ENCODE measurements at regions not wholly inside any gene's neighbourhood (a gene's known extent, or its start where the extent isn't known, plus 50 kb on each side); places are given as distances from the start of the nearest gene placed in this dataset.
"Not testable (repeated sequence)": the region's sequence is repeated elsewhere in the genome, so short reads cannot be mapped to it uniquely, and the experiment has no call there.

DNA sequence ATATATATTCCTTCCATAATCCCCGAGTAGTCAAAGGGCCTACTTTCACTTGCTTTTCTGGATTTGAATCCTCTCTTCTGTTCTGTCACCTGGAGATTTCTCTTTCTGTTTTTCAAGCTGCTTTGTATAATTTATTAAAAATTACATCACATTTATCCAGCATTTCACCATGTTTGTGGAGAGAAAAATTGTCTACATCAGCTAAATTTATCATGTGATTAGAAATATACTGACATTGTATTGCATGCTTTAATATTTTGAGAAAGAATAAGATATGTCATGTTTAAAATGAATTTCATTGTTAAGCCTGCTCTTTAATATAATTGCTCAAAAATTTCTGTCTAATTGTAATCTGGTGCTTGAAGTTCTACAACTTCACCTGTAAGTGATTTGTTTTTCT is 323.1 kb upstream of the DKK2 start (continued):
- TF ChIP-seq, protein P1, sequence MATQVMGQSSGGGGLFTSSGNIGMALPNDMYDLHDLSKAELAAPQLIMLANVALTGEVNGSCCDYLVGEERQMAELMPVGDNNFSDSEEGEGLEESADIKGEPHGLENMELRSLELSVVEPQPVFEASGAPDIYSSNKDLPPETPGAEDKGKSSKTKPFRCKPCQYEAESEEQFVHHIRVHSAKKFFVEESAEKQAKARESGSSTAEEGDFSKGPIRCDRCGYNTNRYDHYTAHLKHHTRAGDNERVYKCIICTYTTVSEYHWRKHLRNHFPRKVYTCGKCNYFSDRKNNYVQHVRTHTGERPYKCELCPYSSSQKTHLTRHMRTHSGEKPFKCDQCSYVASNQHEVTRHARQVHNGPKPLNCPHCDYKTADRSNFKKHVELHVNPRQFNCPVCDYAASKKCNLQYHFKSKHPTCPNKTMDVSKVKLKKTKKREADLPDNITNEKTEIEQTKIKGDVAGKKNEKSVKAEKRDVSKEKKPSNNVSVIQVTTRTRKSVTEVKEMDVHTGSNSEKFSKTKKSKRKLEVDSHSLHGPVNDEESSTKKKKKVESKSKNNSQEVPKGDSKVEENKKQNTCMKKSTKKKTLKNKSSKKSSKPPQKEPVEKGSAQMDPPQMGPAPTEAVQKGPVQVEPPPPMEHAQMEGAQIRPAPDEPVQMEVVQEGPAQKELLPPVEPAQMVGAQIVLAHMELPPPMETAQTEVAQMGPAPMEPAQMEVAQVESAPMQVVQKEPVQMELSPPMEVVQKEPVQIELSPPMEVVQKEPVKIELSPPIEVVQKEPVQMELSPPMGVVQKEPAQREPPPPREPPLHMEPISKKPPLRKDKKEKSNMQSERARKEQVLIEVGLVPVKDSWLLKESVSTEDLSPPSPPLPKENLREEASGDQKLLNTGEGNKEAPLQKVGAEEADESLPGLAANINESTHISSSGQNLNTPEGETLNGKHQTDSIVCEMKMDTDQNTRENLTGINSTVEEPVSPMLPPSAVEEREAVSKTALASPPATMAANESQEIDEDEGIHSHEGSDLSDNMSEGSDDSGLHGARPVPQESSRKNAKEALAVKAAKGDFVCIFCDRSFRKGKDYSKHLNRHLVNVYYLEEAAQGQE (IDR thresholded peaks at IDR 0.05; ENCODE audit: unreplicated experiment), result no peak

- H3K4me3 Mint-ChIP-seq; H3K9me2 ChIP-seq (ENCODE audit: insufficient read depth); H2AFZ ChIP-seq; H3K4me2 ChIP-seq; H3K27me3 Mint-ChIP-seq (ENCODE audit: insufficient read depth, low read depth, poor library complexity); H3K27ac Mint-ChIP-seq; H3K27me3 ChIP-seq (ENCODE audit: insufficient read depth); H3K36me3 ChIP-seq (ENCODE audit: insufficient read depth); H4K20me1 ChIP-seq (replicated peaks; ENCODE audit: insufficient read depth); H3F3A ChIP-seq (replicated peaks; ENCODE audit: low read depth); H3K27ac ChIP-seq (ENCODE audit: low read depth); H3K4me3 ChIP-seq; ATAC-seq; H3K79me2 ChIP-seq (replicated peaks; ENCODE audit: insufficient read depth); H3K4me1 Mint-ChIP-seq: not testable (repeated sequence)
- peaks cover 13% of the 10 kb centered on the region for H3K4me1 ChIP-seq (ENCODE audit: insufficient read depth)
- Mint-ChIP-seq H3K36me3 (ENCODE audit: low read depth) (peaks cover 12% of the 10 kb centered on the region), H3K9me3 (peaks cover 17% of the 10 kb centered on the region)
- TF ChIP-seq, protein P2, sequence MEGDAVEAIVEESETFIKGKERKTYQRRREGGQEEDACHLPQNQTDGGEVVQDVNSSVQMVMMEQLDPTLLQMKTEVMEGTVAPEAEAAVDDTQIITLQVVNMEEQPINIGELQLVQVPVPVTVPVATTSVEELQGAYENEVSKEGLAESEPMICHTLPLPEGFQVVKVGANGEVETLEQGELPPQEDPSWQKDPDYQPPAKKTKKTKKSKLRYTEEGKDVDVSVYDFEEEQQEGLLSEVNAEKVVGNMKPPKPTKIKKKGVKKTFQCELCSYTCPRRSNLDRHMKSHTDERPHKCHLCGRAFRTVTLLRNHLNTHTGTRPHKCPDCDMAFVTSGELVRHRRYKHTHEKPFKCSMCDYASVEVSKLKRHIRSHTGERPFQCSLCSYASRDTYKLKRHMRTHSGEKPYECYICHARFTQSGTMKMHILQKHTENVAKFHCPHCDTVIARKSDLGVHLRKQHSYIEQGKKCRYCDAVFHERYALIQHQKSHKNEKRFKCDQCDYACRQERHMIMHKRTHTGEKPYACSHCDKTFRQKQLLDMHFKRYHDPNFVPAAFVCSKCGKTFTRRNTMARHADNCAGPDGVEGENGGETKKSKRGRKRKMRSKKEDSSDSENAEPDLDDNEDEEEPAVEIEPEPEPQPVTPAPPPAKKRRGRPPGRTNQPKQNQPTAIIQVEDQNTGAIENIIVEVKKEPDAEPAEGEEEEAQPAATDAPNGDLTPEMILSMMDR (conservative IDR thresholded peaks at IDR 0.05; ENCODE audit: low read depth in 2 of 2), result peak; percentile 51 to 84
- DNase-seq (ENCODE audit: low spot score), result peak; percentile 83
These were observed 318.2 kb upstream of the DKK2 start for GRCh38 chr4:107354304-107354703.

GRCh38 chr4:107351196-107351595 is 315.1 kb upstream of the DKK2 start:
- no peak overlapping the region for H3K4me3 Mint-ChIP-seq
- peaks cover 25% of the 10 kb centered on the region for H3K4me1 Mint-ChIP-seq
- no peak overlapping the region for H3K27ac Mint-ChIP-seq
- Histone ChIP-seq H3K79me2 (replicated peaks; ENCODE audit: insufficient read depth) (no peaks in the 10 kb centered on the region), H3K27me3 (ENCODE audit: insufficient read depth) (no peaks in the 10 kb centered on the region), H3K4me3 (no peak overlapping the region), H3K27ac (ENCODE audit: low read depth) (no peak overlapping the region), H4K20me1 (replicated peaks; ENCODE audit: insufficient read depth) (no peaks in the 10 kb centered on the region), H3K36me3 (ENCODE audit: insufficient read depth) (peaks cover 7% of the 10 kb centered on the region; the same call in 1 of the 2 replicates), H2AFZ (no peak overlapping the region), H3K9me2 (ENCODE audit: insufficient read depth) (no peaks in the 10 kb centered on the region), H3K4me2 (no peak overlapping the region), H3K4me1 (ENCODE audit: insufficient read depth) (peaks cover 26% of the 10 kb centered on the region), H3F3A (replicated peaks; ENCODE audit: low read depth) (no peaks in the 10 kb centered on the region)
- H3K36me3 Mint-ChIP-seq (ENCODE audit: low read depth), result peaks cover 12% of the 10 kb centered on the region
- peaks cover 17% of the 10 kb centered on the region for H3K9me3 Mint-ChIP-seq
- no peaks in the 10 kb centered on the region for H3K27me3 Mint-ChIP-seq (ENCODE audit: insufficient read depth, low read depth, poor library complexity)
- no peak for DNase-seq (ENCODE audit: low spot score)
- no peak for ATAC-seq
- TF ChIP-seq EZH2 (IDR thresholded peaks at IDR 0.05; ENCODE audit: low read depth, unreplicated experiment) (no peak), ETS1 (IDR thresholded peaks at IDR 0.05) (no peak), EZH2phosphoT487 (IDR thresholded peaks at IDR 0.05; ENCODE audit: unreplicated experiment) (no peak), STAT1 (IDR thresholded peaks at IDR 0.05; ENCODE audit: unreplicated experiment) (no peak), ZNF114 (CRISPR knock-in tag; IDR thresholded peaks at IDR 0.05) (no peak), NANOG (IDR thresholded peaks at IDR 0.05; ENCODE audit: borderline replicate concordance) (no peak), CREB1 (CRISPR knock-in tag; IDR thresholded peaks at IDR 0.05; ENCODE audit: low read depth) (no peak), JUNB (IDR thresholded peaks at IDR 0.05; ENCODE audit: unreplicated experiment) (no peak), ZNF331 (CRISPR knock-in tag; IDR thresholded peaks at IDR 0.05; ENCODE audit: low read depth) (no peak), POLR2AphosphoS5 (IDR thresholded peaks at IDR 0.05; ENCODE audit: low read depth) (no peak)
- TF ChIP-seq, protein P2 (conservative IDR thresholded peaks at IDR 0.05; ENCODE audit: low read depth in 2 of 2), result no peak

Data from GM23338 (cell line).